GM08714 (cell line): ENCODE measurements at regions not wholly inside any gene's neighbourhood (a gene's known extent, or its start where the extent isn't known, plus 50 kb on each side); places are given as distances from the start of the nearest gene placed in this dataset.
"Not testable (repeated sequence)": the region's sequence is repeated elsewhere in the genome, so short reads cannot be mapped to it uniquely, and the experiment has no call there.

Source experiments
- H3K4me3 ChIP-seq: fragments of 200-500 bp; sonication (Bioruptor generic); 2 replicates; pipeline ENCODE4 v1.5.1; 2014; ENCODE audit warnings: mild to moderate bottlenecking, low read length, inconsistent platforms
- ZNF274 ChIP-seq: IDR thresholded peaks from 2 replicates; pipeline ENCODE4 v1.6.1; 2012; ENCODE audit warnings: mild to moderate bottlenecking, low read depth, low read length

- no peak overlapping the region for H3K4me3 ChIP-seq
- TF ChIP-seq ZNF274 = no peak
Measured at GRCh38 chr2:167758292-167758691, 489.1 kb downstream of the STK39 start.

DNA sequence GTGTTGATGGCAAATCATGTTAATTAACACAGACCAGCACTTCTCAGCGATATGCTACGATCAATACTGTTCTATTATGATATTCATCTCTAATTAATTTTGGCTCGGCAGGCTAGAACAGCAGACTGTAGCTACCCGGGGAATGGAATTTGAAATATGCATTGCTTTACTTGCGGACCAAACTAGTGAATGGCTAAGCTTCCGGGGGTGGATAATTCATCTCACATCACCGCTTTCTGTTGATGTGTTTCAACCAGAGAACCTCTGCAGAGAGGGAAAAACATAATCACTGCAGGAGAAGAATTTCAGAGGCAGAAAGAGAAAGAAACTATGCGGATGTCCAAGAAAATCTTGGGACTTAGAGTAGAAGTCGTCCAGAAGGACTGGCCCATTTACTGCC lies 490.9 kb downstream of the STK39 start:
- TF ChIP-seq ZNF274 = no peak
- no peak overlapping the region for H3K4me3 ChIP-seq

DNA sequence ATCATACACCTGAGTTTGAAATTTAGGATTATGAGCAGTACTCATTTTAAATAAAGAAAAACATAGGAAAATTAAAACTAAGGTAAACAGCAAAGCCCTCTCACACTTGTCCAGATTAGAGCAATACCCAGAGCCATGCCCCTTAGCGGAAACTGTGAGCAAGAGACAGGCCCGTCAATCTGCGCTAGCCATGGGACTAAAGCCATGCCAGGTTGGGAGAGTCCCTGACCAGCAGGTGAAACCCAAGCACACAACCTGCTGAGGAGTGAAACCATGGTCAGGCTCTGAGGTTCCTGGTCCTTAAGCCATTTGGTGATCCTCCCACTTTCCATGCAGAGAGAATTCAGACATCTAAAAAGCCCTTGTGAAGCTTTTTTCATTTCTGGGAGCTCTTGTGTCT lies 494.3 kb downstream of the STK39 start:
- no peak for TF ChIP-seq ZNF274
- H3K4me3 ChIP-seq = no peak overlapping the region

GRCh38 chr2:167752734-167753133 lies 494.7 kb downstream of the STK39 start:
- H3K4me3 ChIP-seq = no peak overlapping the region
- TF ChIP-seq ZNF274 = no peak

DNA sequence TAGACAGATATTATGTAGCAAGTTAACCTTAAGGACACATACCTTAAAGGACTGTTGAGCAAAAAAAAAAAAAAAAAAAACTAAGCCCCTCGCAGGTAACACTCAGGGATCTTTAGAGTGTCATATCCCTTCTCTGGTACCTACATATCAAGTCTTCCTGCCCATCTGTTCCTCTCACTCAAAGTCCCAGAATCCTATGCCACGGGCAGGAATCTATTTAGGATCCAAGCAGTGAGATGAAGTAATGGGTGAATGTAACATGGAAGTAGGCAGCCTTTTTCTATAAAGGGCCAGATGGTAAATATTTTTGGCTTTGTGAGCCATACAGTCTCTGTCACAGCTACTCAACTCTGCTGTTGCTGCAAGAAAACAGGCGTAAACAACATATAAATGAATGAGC lies 496.7 kb downstream of the STK39 start:
- no peak for TF ChIP-seq ZNF274
- H3K4me3 ChIP-seq = no peak overlapping the region

DNA sequence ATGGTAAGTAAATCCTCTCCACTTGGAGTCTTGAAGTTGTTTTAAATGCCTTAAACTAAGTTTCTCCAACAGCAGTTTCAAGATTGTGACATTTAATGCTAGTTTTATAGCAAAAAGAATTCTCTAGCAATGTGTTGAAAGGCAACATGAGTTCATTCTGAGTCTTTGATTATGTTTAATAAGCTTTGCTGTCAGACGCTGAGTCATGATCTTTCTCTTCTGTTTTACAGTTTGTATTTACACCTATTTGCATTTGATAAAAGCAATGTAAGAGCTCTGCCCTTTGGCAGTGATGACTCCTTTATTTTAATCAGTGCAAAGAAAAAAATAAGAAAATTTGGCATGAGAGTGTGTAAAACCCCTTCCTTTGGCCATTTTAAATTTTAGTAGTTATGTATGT lies 497.7 kb downstream of the STK39 start:
- H3K4me3 ChIP-seq = no peak overlapping the region
- TF ChIP-seq ZNF274 = no peak

DNA sequence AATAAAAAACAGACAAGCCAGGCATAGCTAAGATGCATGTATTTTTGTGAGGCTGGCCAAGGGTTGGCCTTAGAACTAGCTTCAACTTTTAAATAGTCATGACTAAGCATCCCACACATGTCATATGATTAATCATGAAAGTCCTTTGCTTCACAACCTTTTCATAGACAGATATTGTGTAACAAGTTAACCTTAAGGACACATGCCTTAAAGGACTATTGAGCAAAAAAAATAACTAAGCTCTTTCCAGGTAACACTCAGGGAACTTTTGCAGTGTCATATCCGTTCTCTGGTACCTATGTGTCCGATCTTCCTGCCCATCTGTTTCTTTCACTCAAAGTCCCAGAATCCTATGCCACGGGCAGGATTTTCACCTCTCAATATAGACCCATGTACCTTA lies 498.4 kb downstream of the STK39 start:
- H3K4me3 ChIP-seq = no peak overlapping the region
- TF ChIP-seq ZNF274 = no peak

DNA sequence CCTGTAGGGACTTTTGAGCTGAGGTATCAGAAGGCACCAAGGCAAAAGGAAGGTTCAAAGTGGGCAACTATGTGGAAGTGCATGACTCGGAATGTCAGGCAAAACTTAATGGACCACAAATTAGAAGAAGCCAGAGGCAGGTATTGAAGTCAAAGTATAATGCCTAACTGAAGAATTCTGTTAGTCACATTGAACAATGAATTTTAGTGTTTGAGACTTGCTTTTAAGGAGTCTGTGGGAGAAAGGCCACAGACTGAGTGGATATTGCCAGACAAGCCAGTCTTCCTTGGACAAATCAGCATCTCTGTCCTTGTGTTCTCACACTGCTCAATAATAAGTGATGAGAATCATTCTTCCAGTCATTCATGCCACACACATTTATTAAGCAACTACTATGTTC lies 498.9 kb downstream of the STK39 start:
- H3K4me3 ChIP-seq = no peak overlapping the region
- no peak for TF ChIP-seq ZNF274

DNA sequence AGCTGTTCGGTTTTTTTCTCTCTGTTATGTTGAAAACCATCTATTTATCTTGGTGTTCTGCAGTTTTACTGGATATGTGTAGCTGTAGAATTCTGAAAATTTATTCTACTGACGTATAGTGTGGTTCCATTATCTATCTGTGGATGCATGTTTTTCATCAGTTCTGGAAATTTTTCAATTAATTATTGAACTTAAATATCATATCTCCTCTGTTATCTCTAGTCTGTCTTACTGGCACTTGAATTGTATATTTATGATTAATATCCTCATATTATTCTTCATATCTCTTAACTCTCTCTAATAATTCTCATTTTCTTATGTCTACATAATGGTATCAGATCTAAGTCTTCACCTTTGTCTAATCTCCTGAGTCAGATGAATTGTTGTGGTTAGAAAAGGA lies 501.7 kb downstream of the STK39 start:
- no peak overlapping the region for H3K4me3 ChIP-seq
- TF ChIP-seq ZNF274 = no peak

DNA sequence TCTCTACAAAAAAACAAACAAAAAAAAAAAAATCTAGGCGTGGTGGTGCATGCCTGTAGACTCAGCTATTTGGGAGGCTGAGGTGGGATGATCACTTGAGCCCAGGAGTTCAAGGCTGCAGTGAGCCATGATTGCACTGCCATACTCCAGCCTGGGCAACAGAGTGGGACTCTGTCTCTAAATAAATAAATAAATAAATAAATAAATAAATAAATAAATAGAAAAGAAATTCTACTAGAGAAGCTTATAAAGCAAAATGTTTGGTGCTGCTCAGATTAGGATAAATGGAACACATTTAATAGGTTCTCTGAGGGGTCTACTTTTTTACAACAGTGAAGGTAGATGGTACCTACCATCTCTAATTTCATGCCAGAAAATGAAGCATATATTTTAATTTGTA lies 507.5 kb downstream of the STK39 start:
- not testable (repeated sequence) for H3K4me3 ChIP-seq

DNA sequence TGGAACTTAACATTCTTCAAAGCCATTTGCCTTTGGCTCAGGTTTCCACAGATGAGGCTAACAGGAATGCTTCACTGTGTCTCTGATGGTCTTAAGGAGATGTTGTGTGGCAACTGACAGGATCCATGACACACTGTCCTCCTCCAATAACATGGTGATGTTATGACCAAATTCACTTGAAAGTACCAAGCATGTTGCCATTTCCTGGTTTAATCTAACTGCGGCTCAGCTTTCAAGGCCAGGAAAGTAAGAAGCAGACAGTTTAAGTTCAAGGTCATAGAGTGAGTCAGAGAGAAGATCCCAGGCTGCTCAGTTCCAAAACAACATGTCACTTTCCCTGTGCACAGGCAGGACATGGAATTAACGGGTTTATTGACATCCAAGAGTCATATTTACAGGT lies 513.6 kb downstream of the STK39 start:
- no peak overlapping the region for H3K4me3 ChIP-seq
- TF ChIP-seq ZNF274 = no peak

- no peak for TF ChIP-seq ZNF274
- H3K4me3 ChIP-seq = no peak overlapping the region
Measured at GRCh38 chr2:167732326-167732725, 515.1 kb downstream of the STK39 start.

GRCh38 chr2:167729911-167730310 lies 517.5 kb downstream of the STK39 start:
- no peak for TF ChIP-seq ZNF274

GRCh38 chr2:167726788-167727187 lies 520.6 kb downstream of the STK39 start:
- TF ChIP-seq ZNF274 = no peak

More at GRCh38 chr2:167729911-167730310, 517.5 kb downstream of the STK39 start:
- H3K4me3 ChIP-seq = no peak overlapping the region

GRCh38 chr2:167721593-167721992 lies 525.8 kb downstream of the STK39 start:
- H3K4me3 ChIP-seq = no peak overlapping the region
- no peak for TF ChIP-seq ZNF274

More at GRCh38 chr2:167726788-167727187, 520.6 kb downstream of the STK39 start:
- H3K4me3 ChIP-seq = no peak overlapping the region

DNA sequence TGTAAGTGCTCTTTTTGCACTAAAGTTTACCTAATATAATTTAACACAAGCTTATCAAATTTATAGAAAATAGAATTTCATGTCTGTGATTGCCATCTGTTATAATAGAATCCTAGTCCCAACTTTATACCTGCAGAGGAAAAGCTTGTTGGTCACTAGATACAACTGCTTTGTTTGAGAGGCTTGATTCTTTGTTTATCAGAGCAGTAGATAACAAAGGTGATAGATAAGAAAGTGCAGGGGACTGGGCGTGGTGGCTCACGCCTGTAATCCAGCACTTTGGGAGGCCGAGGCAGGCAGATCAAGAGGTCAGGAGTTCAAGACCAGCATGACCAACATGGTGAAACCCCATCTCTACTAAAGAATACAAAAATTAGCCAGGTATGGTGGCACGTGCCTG lies 528.0 kb downstream of the STK39 start:
- no peak overlapping the region for H3K4me3 ChIP-seq
- TF ChIP-seq ZNF274 = no peak

- TF ChIP-seq ZNF274 = no peak
- H3K4me3 ChIP-seq = no peak overlapping the region
Measured at GRCh38 chr2:167718560-167718959, 528.8 kb downstream of the STK39 start.
